Right lobe of liver (tissue), 4 donors: ENCODE measurements at regions not wholly inside any gene's neighbourhood (a gene's known extent, or its start where the extent isn't known, plus 50 kb on each side); places are given as distances from the start of the nearest gene placed in this dataset.

Source experiments
- POLR2A ChIP-seq: fragments of 450-650 bp; IDR thresholded peaks from one replicate; pipeline ENCODE4 v1.6.1; 2017; ENCODE audit warnings: antibody characterized with exemption, mild to moderate bottlenecking
- TF ChIP-seq, protein P1 (sequence below), 4 donors: fragments of 200-600 bp in 3 of 4; fragments of 450-650 bp in 1 of 4; IDR thresholded peaks; one replicate each; pipeline versions ENCODE4 v1.5.1 to v1.8.0; 2016 to 2022; ENCODE audit warnings: antibody characterized with exemption in 4 of 4, mild to moderate bottlenecking in 2 of 4
- donor health status: DM: no; HTN: no; CAD: no.
- donor health status: DM: no; HTN: no; CAD: no.
- donor health status: DM: no; HTN: yes; CAD: no.

DNA sequence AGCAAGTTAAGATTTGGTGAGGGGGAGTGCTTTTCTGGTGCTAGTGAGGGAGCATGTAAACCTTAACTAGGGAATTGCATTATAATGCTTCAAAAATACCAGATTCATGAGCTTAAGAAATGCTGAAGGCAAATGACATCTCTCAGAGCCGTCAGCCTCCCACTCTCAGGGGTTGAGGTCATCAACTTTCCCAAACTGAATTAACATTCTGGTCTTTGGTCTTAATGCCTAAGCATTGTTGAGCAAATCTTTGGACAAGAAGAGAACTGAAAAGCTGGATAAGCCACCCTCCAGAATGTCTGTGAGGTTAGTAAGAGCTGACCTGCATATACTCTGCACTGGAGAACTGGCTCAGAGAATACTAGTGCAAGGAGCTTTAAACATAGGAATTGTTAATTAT lies 124.9 kb upstream of the GAP43 start:
- no peak for TF ChIP-seq POLR2A
- TF ChIP-seq, protein P1, sequence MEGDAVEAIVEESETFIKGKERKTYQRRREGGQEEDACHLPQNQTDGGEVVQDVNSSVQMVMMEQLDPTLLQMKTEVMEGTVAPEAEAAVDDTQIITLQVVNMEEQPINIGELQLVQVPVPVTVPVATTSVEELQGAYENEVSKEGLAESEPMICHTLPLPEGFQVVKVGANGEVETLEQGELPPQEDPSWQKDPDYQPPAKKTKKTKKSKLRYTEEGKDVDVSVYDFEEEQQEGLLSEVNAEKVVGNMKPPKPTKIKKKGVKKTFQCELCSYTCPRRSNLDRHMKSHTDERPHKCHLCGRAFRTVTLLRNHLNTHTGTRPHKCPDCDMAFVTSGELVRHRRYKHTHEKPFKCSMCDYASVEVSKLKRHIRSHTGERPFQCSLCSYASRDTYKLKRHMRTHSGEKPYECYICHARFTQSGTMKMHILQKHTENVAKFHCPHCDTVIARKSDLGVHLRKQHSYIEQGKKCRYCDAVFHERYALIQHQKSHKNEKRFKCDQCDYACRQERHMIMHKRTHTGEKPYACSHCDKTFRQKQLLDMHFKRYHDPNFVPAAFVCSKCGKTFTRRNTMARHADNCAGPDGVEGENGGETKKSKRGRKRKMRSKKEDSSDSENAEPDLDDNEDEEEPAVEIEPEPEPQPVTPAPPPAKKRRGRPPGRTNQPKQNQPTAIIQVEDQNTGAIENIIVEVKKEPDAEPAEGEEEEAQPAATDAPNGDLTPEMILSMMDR (IDR thresholded peaks at IDR 0.05), result no peak
